GM13977 (cell line): ENCODE measurements at regions not wholly inside any gene's neighbourhood (a gene's known extent, or its start where the extent isn't known, plus 50 kb on each side); places are given as distances from the start of the nearest gene placed in this dataset.
"Not testable (repeated sequence)": the region's sequence is repeated elsewhere in the genome, so short reads cannot be mapped to it uniquely, and the experiment has no call there.

Source experiments
- DNase-seq: peaks from one replicate; pipeline ENCODE4 v3.0.0; 2012; ENCODE audit warnings: low spot score
- in situ Hi-C: fragments of 300-500 bp; cut with MboI; formaldehyde crosslinking; loops from one replicate; pipeline ENCODE4 v1.12.0; 2022; ENCODE audit warnings: low sequenced_read_pairs, low pct_unique_long_range_greater_than_20kb, mixed read lengths, inconsistent platforms; ENCODE audit not compliant: unreplicated experiment

DNA sequence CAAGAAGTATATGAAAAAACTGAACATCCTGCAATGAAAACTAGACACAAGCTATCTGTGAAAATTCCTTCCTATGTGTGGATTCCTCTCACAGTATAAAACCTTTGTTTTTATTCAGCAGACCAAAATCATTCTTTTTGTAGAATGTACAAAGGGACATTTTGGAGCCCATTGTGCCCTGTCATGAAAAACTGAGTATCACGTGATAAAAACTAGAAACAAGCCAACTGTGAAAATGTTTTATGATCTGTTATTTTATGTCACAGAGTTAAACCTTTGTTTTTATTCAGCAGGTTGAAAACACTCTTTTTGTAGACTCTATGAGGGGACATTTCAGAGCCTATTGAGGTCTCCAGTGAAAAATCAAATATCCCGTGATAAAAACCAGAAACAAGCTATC, 1667.9 kb upstream of the DEFB115 start:
- in situ Hi-C loops, DNase-seq: not testable (repeated sequence)

DNA sequence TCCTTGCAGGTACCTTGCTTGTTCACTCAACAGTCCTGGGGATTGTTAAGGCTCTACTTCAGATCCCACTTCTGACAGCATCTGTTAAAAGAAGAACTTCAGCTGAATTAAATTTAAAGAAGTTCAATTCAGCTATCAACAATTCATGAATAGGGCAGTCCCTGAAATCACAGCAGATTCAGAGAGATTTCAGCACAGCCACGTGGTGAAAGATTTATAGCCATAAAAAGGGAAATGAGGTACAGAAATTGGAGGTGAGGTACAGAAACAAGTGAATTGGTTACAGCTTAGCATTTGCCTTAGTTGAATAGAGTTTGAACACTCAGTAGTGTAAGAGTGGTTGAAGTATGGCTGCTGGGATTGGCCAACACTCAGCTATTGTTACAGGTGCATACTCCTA, 1653.3 kb upstream of the DEFB115 start:
- DNase-seq, in situ Hi-C loops: not testable (repeated sequence)

DNA sequence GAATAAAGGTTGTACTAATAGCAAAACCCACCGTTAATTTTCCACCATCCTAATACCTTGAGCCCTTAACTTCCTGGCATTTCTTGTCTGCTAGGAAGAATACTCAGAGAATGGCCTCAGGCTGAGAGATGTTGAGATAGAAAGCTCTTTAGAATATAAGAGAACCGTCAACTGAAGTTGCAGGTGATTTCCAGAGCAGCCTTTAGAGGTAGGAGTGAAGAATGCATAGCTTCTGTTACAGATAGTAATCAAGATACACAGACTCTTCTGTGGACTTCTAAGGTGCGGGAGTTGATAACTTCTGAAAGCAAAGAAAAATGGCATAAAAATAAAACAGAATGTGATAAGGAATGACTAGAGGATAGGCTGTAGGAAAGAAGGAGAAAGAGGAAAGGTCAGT, 1651.3 kb upstream of the DEFB115 start:
- DNase-seq, in situ Hi-C loops: not testable (repeated sequence)

DNA sequence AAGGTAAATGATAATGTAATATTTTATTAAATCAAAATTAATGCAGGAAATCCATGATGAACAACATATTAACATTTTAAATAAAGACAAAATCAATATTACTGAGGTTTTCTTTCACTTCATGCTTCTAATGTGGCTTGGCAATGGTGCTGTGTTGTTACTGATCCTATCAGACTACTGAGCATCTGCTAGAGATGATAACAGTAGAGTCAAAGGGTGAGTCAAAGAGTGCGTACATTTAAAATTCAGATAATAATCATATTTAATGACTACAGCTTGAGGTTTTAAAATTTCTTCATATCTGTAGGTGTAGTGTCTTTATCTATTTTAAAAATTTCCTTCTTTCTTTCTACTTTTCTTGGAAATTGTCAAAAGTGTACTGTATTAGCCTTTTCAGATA, 1628.1 kb upstream of the DEFB115 start:
- DNase-seq, in situ Hi-C loops: not testable (repeated sequence)
